CD14-positive monocyte (primary cell): ENCODE measurements at regions not wholly inside any gene's neighbourhood (a gene's known extent, or its start where the extent isn't known, plus 50 kb on each side); places are given as distances from the start of the nearest gene placed in this dataset.
"Not testable (repeated sequence)": the region's sequence is repeated elsewhere in the genome, so short reads cannot be mapped to it uniquely, and the experiment has no call there.

Experiments
- DNase-seq, 3 donors: peaks; one replicate each; pipeline ENCODE4 v3.0.0-alpha.2; 2011 to 2022
- H2AFZ ChIP-seq: 2 replicates; pipeline ENCODE4 v1.6.0; 2012; ENCODE audit warnings: mild to moderate bottlenecking, low read depth, low read length, inconsistent platforms; ENCODE audit not compliant: insufficient read depth, poor library complexity, severe bottlenecking
- H3K27ac ChIP-seq, 2 donors: 1 replicate in 1 of 2; 2 replicates in 1 of 2; pipeline ENCODE4 v1.5.1; 2012 to 2013; ENCODE audit warnings: low read length in 2 of 2, control low read depth in 1 of 2, inconsistent platforms in 1 of 2, low read depth in 1 of 2, mild to moderate bottlenecking in 1 of 2
- H3K27me3 ChIP-seq, 2 donors: one replicate each; pipeline versions ENCODE4 v1.6.0 to v1.6.1; 2011 to 2013; ENCODE audit warnings: low read length in 2 of 2; ENCODE audit not compliant: control insufficient read depth in 2 of 2, insufficient read depth in 2 of 2
- H3K36me3 ChIP-seq, 2 donors: replicated peaks in 1 of 2; 1 replicate in 1 of 2; 2 replicates in 1 of 2; pipeline versions ENCODE4 v1.5.1 to v1.6.1; 2012 to 2013; ENCODE audit warnings: low read length in 2 of 2, control low read depth in 1 of 2, inconsistent platforms in 1 of 2, mild to moderate bottlenecking in 1 of 2; ENCODE audit not compliant: insufficient read depth in 2 of 2, control insufficient read depth in 1 of 2
- H3K4me1 ChIP-seq, 2 donors: 1 replicate in 1 of 2; 2 replicates in 1 of 2; pipeline versions ENCODE4 v1.5.1 to v1.6.1; 2012 to 2013; ENCODE audit warnings: low read length in 2 of 2, control low read depth in 1 of 2, inconsistent platforms in 1 of 2, mild to moderate bottlenecking in 1 of 2, moderate library complexity in 1 of 2; ENCODE audit not compliant: insufficient read depth in 2 of 2, control insufficient read depth in 1 of 2
- H3K4me2 ChIP-seq: replicated peaks from 2 replicates; pipeline ENCODE3; 2012; ENCODE audit warnings: low read length, moderate library complexity, mild to moderate bottlenecking; ENCODE audit not compliant: poor library complexity, severe bottlenecking; ENCODE audit errors: extremely low read depth
- H3K4me3 ChIP-seq, 3 experiments: fragments of 200-600 bp in 1 of 3; sonication (generic) in 1 of 3; replicated peaks in 1 of 3; 1 replicate in 2 of 3; 2 replicates in 1 of 3; pipeline ENCODE4 v1.5.1; 2011 to 2013; ENCODE audit warnings: low read length in 3 of 3, mild to moderate bottlenecking in 3 of 3, control low read depth in 2 of 3, low read depth in 2 of 3, inconsistent platforms in 1 of 3, moderate library complexity in 1 of 3
- H3K79me2 ChIP-seq: 2 replicates; pipeline ENCODE4 v1.6.0; 2012; ENCODE audit warnings: mild to moderate bottlenecking, control low read depth, inconsistent platforms, low read length, moderate library complexity; ENCODE audit not compliant: insufficient read depth
- H3K9ac ChIP-seq: 2 replicates; pipeline ENCODE4 v1.6.0; 2017; ENCODE audit warnings: low read length, mild to moderate bottlenecking; ENCODE audit not compliant: insufficient read depth, poor library complexity, severe bottlenecking
- H3K9me3 ChIP-seq, 2 donors: replicated peaks in 1 of 2; 1 replicate in 1 of 2; 2 replicates in 1 of 2; pipeline versions ENCODE4 v1.5.1 to v1.6.1; 2012 to 2013; ENCODE audit warnings: low read length in 2 of 2, control low read depth in 1 of 2; ENCODE audit not compliant: control insufficient read depth in 1 of 2, insufficient read depth in 1 of 2
- H4K20me1 ChIP-seq: 2 replicates; pipeline ENCODE4 v1.6.0; 2012; ENCODE audit warnings: mild to moderate bottlenecking, low read length, control low read depth, moderate library complexity; ENCODE audit not compliant: insufficient read depth
- H3K27ac Mint-ChIP-seq, 7 donors: one replicate each; pipeline ENCODE4 v1.8.0; 2020; ENCODE audit warnings: mild to moderate bottlenecking in 7 of 7, mixed read lengths in 7 of 7, moderate library complexity in 6 of 7, inconsistent platforms in 2 of 7
- H3K27me3 Mint-ChIP-seq, 3 donors: one replicate each; pipeline ENCODE4 v1.8.0; 2021 to 2022; ENCODE audit warnings: low read depth in 3 of 3, mild to moderate bottlenecking in 3 of 3, mixed read lengths in 3 of 3, moderate library complexity in 3 of 3, inconsistent platforms in 1 of 3
- H3K36me3 Mint-ChIP-seq, 2 donors: one replicate each; pipeline ENCODE4 v1.8.0; 2020; ENCODE audit warnings: mixed read lengths in 2 of 2, inconsistent platforms in 1 of 2, mild to moderate bottlenecking in 1 of 2
- H3K4me1 Mint-ChIP-seq: one replicate; pipeline ENCODE4 v1.8.0; 2020; ENCODE audit warnings: mild to moderate bottlenecking, mixed read lengths
- H3K4me3 Mint-ChIP-seq, 2 donors: one replicate each; pipeline ENCODE4 v1.8.0; 2020; ENCODE audit warnings: mild to moderate bottlenecking in 2 of 2, mixed read lengths in 2 of 2, moderate library complexity in 1 of 2
- H3K9me3 Mint-ChIP-seq, 7 donors: one replicate each; pipeline ENCODE4 v1.8.0; 2020 to 2022; ENCODE audit warnings: mixed read lengths in 7 of 7, mild to moderate bottlenecking in 6 of 7, moderate library complexity in 6 of 7, inconsistent platforms in 2 of 7
- WGBS: methylation state at CpG from one replicate; pipeline ENCODE4 v1.1.5; 2013; ENCODE audit warnings: missing lambda C conversion rate; ENCODE audit not compliant: insufficient coverage; 5-methylcytosine and 5-hydroxymethylcytosine counted together
- intact Hi-C, 2 donors: fragments of 100-400 bp; cut with micrococcal nuclease; formaldehyde crosslinking; loops; one replicate each; pipeline versions ENCODE4 v1.15.0 to v1.15.1; 2023
- TF ChIP-seq, protein P1 (sequence below): fragments of 200-600 bp; IDR thresholded peaks from one replicate; pipeline ENCODE4 v1.8.0; 2022; ENCODE audit warnings: antibody characterized with exemption, mild to moderate bottlenecking

DNA sequence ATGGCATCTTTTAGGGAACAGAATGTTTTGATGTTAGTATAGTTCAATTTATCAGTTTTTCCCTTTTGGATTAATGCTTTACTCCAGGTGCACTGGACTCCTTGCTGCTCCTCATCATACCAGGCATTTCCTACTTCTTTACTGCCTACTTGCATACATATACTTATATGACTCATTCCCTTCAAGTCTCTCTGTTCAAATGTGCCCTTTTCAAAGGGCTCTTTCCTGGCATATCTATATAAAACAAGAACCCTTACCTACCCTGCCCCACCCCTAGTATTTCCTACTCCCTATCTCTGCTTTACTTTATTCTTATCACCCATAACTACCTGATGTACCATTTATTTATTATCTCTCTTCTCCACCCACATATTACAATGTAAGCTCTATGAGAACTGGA lies 90.6 kb downstream of the CAPZA3 start:
- TF ChIP-seq, protein P1, sequence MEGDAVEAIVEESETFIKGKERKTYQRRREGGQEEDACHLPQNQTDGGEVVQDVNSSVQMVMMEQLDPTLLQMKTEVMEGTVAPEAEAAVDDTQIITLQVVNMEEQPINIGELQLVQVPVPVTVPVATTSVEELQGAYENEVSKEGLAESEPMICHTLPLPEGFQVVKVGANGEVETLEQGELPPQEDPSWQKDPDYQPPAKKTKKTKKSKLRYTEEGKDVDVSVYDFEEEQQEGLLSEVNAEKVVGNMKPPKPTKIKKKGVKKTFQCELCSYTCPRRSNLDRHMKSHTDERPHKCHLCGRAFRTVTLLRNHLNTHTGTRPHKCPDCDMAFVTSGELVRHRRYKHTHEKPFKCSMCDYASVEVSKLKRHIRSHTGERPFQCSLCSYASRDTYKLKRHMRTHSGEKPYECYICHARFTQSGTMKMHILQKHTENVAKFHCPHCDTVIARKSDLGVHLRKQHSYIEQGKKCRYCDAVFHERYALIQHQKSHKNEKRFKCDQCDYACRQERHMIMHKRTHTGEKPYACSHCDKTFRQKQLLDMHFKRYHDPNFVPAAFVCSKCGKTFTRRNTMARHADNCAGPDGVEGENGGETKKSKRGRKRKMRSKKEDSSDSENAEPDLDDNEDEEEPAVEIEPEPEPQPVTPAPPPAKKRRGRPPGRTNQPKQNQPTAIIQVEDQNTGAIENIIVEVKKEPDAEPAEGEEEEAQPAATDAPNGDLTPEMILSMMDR = no peak
- no peak overlapping the region for H3K4me2 ChIP-seq
- Mint-ChIP-seq H3K27ac (no peak overlapping the region), H3K4me1 (peaks cover 26% of the 10 kb centered on the region), H3K27me3 (no peaks in the 10 kb centered on the region), H3K36me3 (no peaks in the 10 kb centered on the region), H3K9me3 (peaks cover 3 to 14% (median 10%) of the 10 kb centered on the region in 7 donors), H3K4me3 (no peak overlapping the region)
- no peak overlapping the region for H2AFZ ChIP-seq
- intact Hi-C loops = no loop called here
- H3K36me3 ChIP-seq = no peaks in the 10 kb centered on the region
- H3K79me2 ChIP-seq = no peaks in the 10 kb centered on the region
- no peak overlapping the region for H3K4me3 ChIP-seq
- no peaks in the 10 kb centered on the region for H3K27me3 ChIP-seq
- DNase-seq = no peak
- H3K9ac ChIP-seq = no peak overlapping the region
- H3K9me3 ChIP-seq = no peaks in the 10 kb centered on the region
- H4K20me1 ChIP-seq = no peaks in the 10 kb centered on the region
- no peak overlapping the region for H3K27ac ChIP-seq
- peaks cover 16 to 26% of the 10 kb centered on the region in 2 donors for H3K4me1 ChIP-seq

- Histone ChIP-seq H3K4me3 (no peak overlapping the region), H2AFZ (no peak overlapping the region), H3K36me3 (no peaks in the 10 kb centered on the region), H4K20me1 (no peaks in the 10 kb centered on the region), H3K9me3 (no peaks in the 10 kb centered on the region), H3K9ac (no peak overlapping the region), H3K27ac (no peak overlapping the region), H3K79me2 (no peaks in the 10 kb centered on the region), H3K4me1 (peaks cover 11 to 21% of the 10 kb centered on the region in 2 donors), H3K4me2 (no peak overlapping the region), H3K27me3 (no peaks in the 10 kb centered on the region)
- Mint-ChIP-seq H3K4me1 (peaks cover 21% of the 10 kb centered on the region), H3K36me3 (no peaks in the 10 kb centered on the region), H3K27ac (no peak overlapping the region), H3K9me3 (peaks cover 3 to 16% (median 10%) of the 10 kb centered on the region in 7 donors), H3K4me3 (no peak overlapping the region), H3K27me3 (no peaks in the 10 kb centered on the region)
- intact Hi-C loops = no loop called here
- TF ChIP-seq, protein P1 = no peak
- DNase-seq = no peak
These were observed 91.1 kb downstream of the CAPZA3 start for GRCh38 chr12:18828987-18829386.

DNA sequence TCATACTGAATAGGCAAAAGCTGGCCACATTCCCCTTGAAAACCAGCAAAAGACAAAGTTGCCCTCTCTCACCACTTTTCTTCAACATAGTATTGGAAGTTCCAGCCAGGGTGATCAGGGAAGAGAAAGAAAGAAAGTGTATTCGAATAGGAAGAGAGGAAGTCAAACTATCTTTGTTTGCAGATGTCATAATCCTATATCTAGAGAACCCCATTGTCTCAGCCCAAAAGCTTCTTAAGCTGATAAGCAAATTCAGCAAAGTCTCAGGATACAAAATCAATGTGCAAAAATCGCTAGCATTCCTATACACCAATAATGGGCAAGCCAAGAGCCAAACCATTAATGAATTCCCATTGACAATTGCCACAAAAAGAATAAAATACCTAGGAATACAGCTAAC lies 95.0 kb downstream of the CAPZA3 start:
- H3K36me3 ChIP-seq, H3K27ac ChIP-seq, H3K36me3 Mint-ChIP-seq, H3K9me3 ChIP-seq, intact Hi-C loops, H3K4me3 ChIP-seq, H3K27me3 Mint-ChIP-seq, H3K9ac ChIP-seq, H3K27ac Mint-ChIP-seq, DNase-seq, H4K20me1 ChIP-seq, H3K79me2 ChIP-seq, H3K4me2 ChIP-seq, H3K27me3 ChIP-seq, H3K4me3 Mint-ChIP-seq, H2AFZ ChIP-seq: not testable (repeated sequence)
- 100% methylated on average over 1 of the region's 2 CpGs for WGBS
- H3K9me3 Mint-ChIP-seq = peaks cover 3 to 16% (median 10%) of the 10 kb centered on the region in 7 donors
- peaks cover 17% of the 10 kb centered on the region for H3K4me1 Mint-ChIP-seq
- H3K4me1 ChIP-seq = peaks cover 5 to 19% of the 10 kb centered on the region in 2 donors
